Astrocyte of the cerebellum (primary cell): ENCODE measurements at regions not wholly inside any gene's neighbourhood (a gene's known extent, or its start where the extent isn't known, plus 50 kb on each side); places are given as distances from the start of the nearest gene placed in this dataset.

ENCODE experiments used
- DNase-seq: peaks from one replicate; pipeline ENCODE4 v3.0.0-alpha.2; 2011; ENCODE audit warnings: low read depth
- H3K4me3 ChIP-seq: 2 replicates; pipeline ENCODE4 v1.5.1; 2011; ENCODE audit warnings: mild to moderate bottlenecking, low read depth, low read length, moderate library complexity
- CTCF ChIP-seq: IDR thresholded peaks from 2 replicates; pipeline ENCODE4 v1.5.1; 2012; ENCODE audit warnings: low read length, low read depth, moderate library complexity, mild to moderate bottlenecking; ENCODE audit errors: missing control alignments
- in situ Hi-C: cut with HindIII; loops from 2 replicates; pipeline ENCODE4 v1.10.0; 2017; ENCODE audit warnings: low sequenced_read_pairs

GRCh38 chr2:179354739-179355537, 90.3 kb upstream of the SESTD1 start:
- no peak for TF ChIP-seq CTCF
- no peak for DNase-seq
- H3K4me3 ChIP-seq, result no peak overlapping the region
- in situ Hi-C loops, result no loop called here

GRCh38 chr2:179354296-179354695, 89.7 kb upstream of the SESTD1 start:
- DNase-seq, result no peak
- no peak for TF ChIP-seq CTCF
- H3K4me3 ChIP-seq, result no peak overlapping the region
- in situ Hi-C loops, result no loop called here

- in situ Hi-C loops, result no loop called here
- no peak for DNase-seq
- TF ChIP-seq CTCF, result no peak
- H3K4me3 ChIP-seq, result no peak overlapping the region
Observed at GRCh38 chr2:179352181-179352580, 87.5 kb upstream of the SESTD1 start.

- in situ Hi-C loops, result no loop called here
- no peak overlapping the region for H3K4me3 ChIP-seq
- no peak for DNase-seq
- TF ChIP-seq CTCF, result no peak
Observed at GRCh38 chr2:179351057-179351456, 86.4 kb upstream of the SESTD1 start.

- DNase-seq, result no peak
- in situ Hi-C loops, result no loop called here
- TF ChIP-seq CTCF, result no peak
- no peak overlapping the region for H3K4me3 ChIP-seq
Observed at GRCh38 chr2:179349670-179350303, 85.2 kb upstream of the SESTD1 start.

GRCh38 chr2:179348906-179349305, 84.3 kb upstream of the SESTD1 start:
- in situ Hi-C loops, result no loop called here

More at GRCh38 chr2:179348906-179349305, 84.3 kb upstream of the SESTD1 start:
- TF ChIP-seq CTCF, result no peak
- no peak overlapping the region for H3K4me3 ChIP-seq
- DNase-seq, result no peak
